GM21619 (cell line): ENCODE measurements at regions not wholly inside any gene's neighbourhood (a gene's known extent, or its start where the extent isn't known, plus 50 kb on each side); places are given as distances from the start of the nearest gene placed in this dataset.
A peak's percentile ranks its signal among the peaks of the same experiment; 100 is the strongest.
"Not testable (repeated sequence)": the region's sequence is repeated elsewhere in the genome, so short reads cannot be mapped to it uniquely, and the experiment has no call there.

Source experiments
- ATAC-seq: cut with Tn5 transposase; IDR thresholded peaks from one replicate; pipeline ENCODE4 v1.9.1; 2021; ENCODE audit not compliant: unreplicated experiment

- ATAC-seq, result no peak
Observed at GRCh38 chr1:204780630-204781029, 90.0 kb upstream of the NFASC start.

GRCh38 chr1:204782118-204782700 is 88.5 kb upstream of the NFASC start:
- ATAC-seq, result no peak

- ATAC-seq, result not testable (repeated sequence)
Observed at GRCh38 chr1:204785023-204785422, 85.6 kb upstream of the NFASC start.

- no peak for ATAC-seq
Observed at GRCh38 chr1:204788470-204788869, 82.2 kb upstream of the NFASC start.

- no peak for ATAC-seq
Observed at GRCh38 chr1:204791453-204792353, 79.0 kb upstream of the NFASC start.

- ATAC-seq, result no peak
Observed at GRCh38 chr1:204792354-204792692, 78.3 kb upstream of the NFASC start.

GRCh38 chr1:204793259-204793914 is 77.3 kb upstream of the NFASC start:
- no peak for ATAC-seq

GRCh38 chr1:204796886-204797285 is 73.8 kb upstream of the NFASC start:
- not testable (repeated sequence) for ATAC-seq

GRCh38 chr1:204797401-204797800 is 73.3 kb upstream of the NFASC start:
- ATAC-seq, result no peak

- no peak for ATAC-seq
Observed at GRCh38 chr1:204799630-204800029, 71.0 kb upstream of the NFASC start.

- no peak for ATAC-seq
Observed at GRCh38 chr1:204801211-204801610, 69.5 kb upstream of the NFASC start.

- no peak for ATAC-seq
Observed at GRCh38 chr1:204802401-204803175, 68.1 kb upstream of the NFASC start.

GRCh38 chr1:204803607-204804006 is 67.1 kb upstream of the NFASC start:
- ATAC-seq, result no peak

GRCh38 chr1:204806943-204807687 is 63.5 kb upstream of the NFASC start:
- ATAC-seq, result peak; percentile 89

- no peak for ATAC-seq
Observed at GRCh38 chr1:204809488-204809887, 61.2 kb upstream of the NFASC start.

GRCh38 chr1:204812842-204813241 is 57.8 kb upstream of the NFASC start:
- ATAC-seq, result no peak

- ATAC-seq, result no peak
Observed at GRCh38 chr1:204813522-204813921, 57.1 kb upstream of the NFASC start.

- no peak for ATAC-seq
Observed at GRCh38 chr1:204814166-204814884, 56.3 kb upstream of the NFASC start.

GRCh38 chr1:204817341-204817740 is 53.3 kb upstream of the NFASC start:
- ATAC-seq, result no peak

GRCh38 chr1:204818998-204819397 is 51.7 kb upstream of the NFASC start:
- ATAC-seq, result no peak
